CD4-positive, CD25-positive, alpha-beta regulatory T cell (primary cell): ENCODE measurements at regions not wholly inside any gene's neighbourhood (a gene's known extent, or its start where the extent isn't known, plus 50 kb on each side); places are given as distances from the start of the nearest gene placed in this dataset.
A peak's percentile ranks its signal among the peaks of the same experiment; 100 is the strongest.
"Not testable (repeated sequence)": the region's sequence is repeated elsewhere in the genome, so short reads cannot be mapped to it uniquely, and the experiment has no call there.

Experiments
- ATAC-seq, 2 donors: fragments of 150-1000 bp; cut with Tn5 transposase; one replicate each; pipeline ENCODE4 v1.10.0; 2021; ENCODE audit warnings: low read depth in 2 of 2, moderate number of reproducible peaks in 2 of 2, moderate library complexity in 1 of 2
- DNase-seq, 3 donors: peaks; one replicate each; pipeline versions ENCODE4 v3.0.0 to v3.0.0-alpha.2; 2012 to 2022; ENCODE audit warnings: mixed read lengths in 1 of 3
- H3K27ac ChIP-seq: one replicate; pipeline ENCODE4 v1.7.0; 2013; ENCODE audit warnings: mild to moderate bottlenecking, low read length; ENCODE audit not compliant: insufficient read depth, poor library complexity, severe bottlenecking
- H3K27me3 ChIP-seq: one replicate; pipeline ENCODE4 v1.7.0; 2013; ENCODE audit warnings: low read length; ENCODE audit not compliant: control insufficient read depth, insufficient read depth
- H3K36me3 ChIP-seq: one replicate; pipeline ENCODE4 v1.7.0; 2013; ENCODE audit warnings: mild to moderate bottlenecking, low read length, moderate library complexity; ENCODE audit not compliant: control insufficient read depth, insufficient read depth
- H3K4me1 ChIP-seq: 2 replicates; pipeline ENCODE4 v1.7.0; 2013; ENCODE audit warnings: mild to moderate bottlenecking, low read length; ENCODE audit not compliant: insufficient read depth, control insufficient read depth, poor library complexity, severe bottlenecking
- H3K4me3 ChIP-seq: one replicate; pipeline ENCODE4 v1.7.0; 2013; ENCODE audit warnings: low read depth, mild to moderate bottlenecking, low read length, moderate library complexity
- H3K9me3 ChIP-seq, 2 experiments: 1 replicate in 1 of 2; 2 replicates in 1 of 2; pipeline ENCODE4 v1.7.0; 2013; ENCODE audit warnings: low read length in 2 of 2, mild to moderate bottlenecking in 1 of 2, moderate library complexity in 1 of 2; ENCODE audit not compliant: control insufficient read depth in 2 of 2
- H3K27ac Mint-ChIP-seq, 3 donors: one replicate each; pipeline ENCODE4 v1.8.0; 2020 to 2022; ENCODE audit warnings: mild to moderate bottlenecking in 3 of 3, mixed read lengths in 3 of 3, moderate library complexity in 2 of 3
- H3K27me3 Mint-ChIP-seq: one replicate; pipeline ENCODE4 v1.8.0; 2022; ENCODE audit warnings: mild to moderate bottlenecking, mixed read lengths
- H3K36me3 Mint-ChIP-seq: one replicate; pipeline ENCODE4 v1.8.0; 2020; ENCODE audit warnings: mixed read lengths
- H3K4me1 Mint-ChIP-seq, 4 donors: one replicate each; pipeline ENCODE4 v1.8.0; 2020 to 2022; ENCODE audit warnings: mixed read lengths in 4 of 4, mild to moderate bottlenecking in 1 of 4
- H3K4me3 Mint-ChIP-seq, 4 donors: one replicate each; pipeline ENCODE4 v1.8.0; 2020 to 2022; ENCODE audit warnings: mild to moderate bottlenecking in 4 of 4, mixed read lengths in 4 of 4, moderate library complexity in 3 of 4
- H3K9me3 Mint-ChIP-seq, 7 donors: one replicate each; pipeline ENCODE4 v1.8.0; 2020 to 2022; ENCODE audit warnings: mixed read lengths in 7 of 7, mild to moderate bottlenecking in 3 of 7, moderate library complexity in 2 of 7

DNA sequence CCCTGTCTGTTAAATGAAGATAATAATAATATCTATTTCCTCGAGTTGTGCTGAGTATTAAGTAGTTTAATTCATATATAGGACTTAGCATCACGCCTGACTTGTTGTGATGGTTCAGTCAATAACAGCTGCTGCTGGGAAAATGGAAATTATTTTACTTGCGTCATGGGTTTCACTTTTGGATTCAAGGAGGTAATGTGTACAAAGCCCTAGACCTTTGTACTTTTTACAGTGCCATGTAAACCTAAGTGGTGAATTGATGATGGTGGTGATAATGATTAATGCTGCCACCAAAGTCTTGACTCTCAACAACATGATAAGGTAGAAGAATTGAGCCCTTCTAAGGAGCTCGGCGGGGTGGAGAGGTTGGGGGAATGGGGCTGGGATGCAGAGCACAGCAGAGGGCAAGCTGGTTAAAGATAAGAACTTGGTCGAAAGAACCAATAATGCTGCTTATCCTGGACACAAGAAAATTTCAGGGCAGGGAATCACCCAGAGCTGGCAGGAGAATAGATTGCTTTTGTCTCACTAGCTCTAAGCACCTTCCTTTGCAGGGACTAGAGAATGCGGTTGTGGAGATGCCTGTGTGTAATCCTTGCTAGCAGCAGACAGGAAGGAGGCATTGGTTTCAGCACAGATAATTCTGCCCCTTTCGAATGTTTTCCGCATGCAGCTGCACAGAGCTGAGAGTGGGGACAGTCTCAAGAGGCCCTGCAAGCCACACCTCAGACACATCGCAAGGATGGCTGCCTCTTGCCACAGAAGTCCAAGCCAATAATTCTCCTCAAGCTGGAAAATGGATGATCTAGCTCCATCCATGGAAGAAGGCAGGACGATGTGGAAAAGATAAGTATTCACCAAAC, 187.1 kb downstream of the TMEM114 start:
- Histone ChIP-seq H3K4me3 (no peak overlapping the region), H3K27ac (no peak overlapping the region), H3K36me3 (no peaks in the 10 kb centered on the region), H3K27me3 (no peaks in the 10 kb centered on the region), H3K9me3 (no peaks in the 10 kb centered on the region), H3K4me1 (no peaks in the 10 kb centered on the region)
- Mint-ChIP-seq H3K4me3 (no peak overlapping the region), H3K36me3 (no peaks in the 10 kb centered on the region), H3K9me3 (peaks cover 0 to 11% (median 4%) of the 10 kb centered on the region in 7 donors), H3K4me1 (no peaks in the 10 kb centered on the region), H3K27ac (no peak overlapping the region), H3K27me3 (no peaks in the 10 kb centered on the region)
- DNase-seq: no peak
- ATAC-seq: no peak

DNA sequence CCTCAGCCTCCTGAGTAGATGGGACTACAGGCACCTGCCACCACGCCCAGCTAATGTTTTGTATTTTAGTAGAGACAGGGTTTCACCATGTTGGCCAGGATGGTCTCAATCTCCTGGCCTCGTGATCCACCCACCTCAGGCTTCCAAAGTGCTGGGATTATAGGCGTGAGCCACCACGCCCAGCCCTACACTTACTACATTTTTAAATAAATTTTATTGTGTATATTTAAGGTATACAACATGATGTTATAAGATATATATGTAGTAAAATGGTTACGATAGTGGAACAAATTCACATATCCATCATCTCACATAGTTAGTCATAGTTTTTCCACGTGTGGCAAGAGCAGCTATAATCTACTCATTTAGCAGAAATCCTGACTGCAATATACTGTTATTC, 189.6 kb downstream of the TMEM114 start:
- H3K4me3 Mint-ChIP-seq, H3K36me3 ChIP-seq, H3K27ac ChIP-seq, ATAC-seq, H3K4me1 Mint-ChIP-seq, H3K27me3 Mint-ChIP-seq, H3K27me3 ChIP-seq, H3K9me3 ChIP-seq, DNase-seq, H3K4me3 ChIP-seq, H3K4me1 ChIP-seq, H3K36me3 Mint-ChIP-seq: not testable (repeated sequence)
- Mint-ChIP-seq H3K9me3 (peaks cover 0 to 15% (median 2%) of the 10 kb centered on the region in 7 donors), H3K27ac (peak overlapping the region in 1 of 3 donors; percentile 76)

DNA sequence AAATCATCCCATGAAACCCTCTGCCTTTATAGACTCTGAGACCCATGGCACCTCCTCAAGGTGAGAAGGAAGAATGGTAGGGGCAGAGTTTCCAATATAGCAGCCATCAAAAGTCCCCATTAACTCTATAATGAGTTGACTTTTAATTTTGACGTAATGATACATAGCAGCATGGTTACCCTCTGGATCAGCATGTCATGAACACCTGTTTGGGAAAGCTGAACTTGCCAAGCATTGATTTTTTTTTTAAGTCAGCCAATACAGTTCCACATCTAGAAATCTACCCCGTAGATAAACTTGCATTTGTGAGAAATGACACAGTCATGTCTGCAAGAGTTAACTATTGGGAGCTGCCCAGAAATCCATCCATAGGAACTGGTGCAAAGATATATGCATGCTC, 191.8 kb downstream of the TMEM114 start:
- no peaks in the 10 kb centered on the region for H3K27me3 Mint-ChIP-seq
- H3K27ac Mint-ChIP-seq: no peak overlapping the region
- DNase-seq (no peak), ATAC-seq (no peak)
- H3K4me3 Mint-ChIP-seq: no peak overlapping the region
- H3K36me3 ChIP-seq: no peaks in the 10 kb centered on the region
- H3K4me1 ChIP-seq: no peaks in the 10 kb centered on the region
- H3K36me3 Mint-ChIP-seq: no peaks in the 10 kb centered on the region
- H3K27me3 ChIP-seq: no peaks in the 10 kb centered on the region
- H3K27ac ChIP-seq: no peak overlapping the region
- no peaks in the 10 kb centered on the region for H3K9me3 ChIP-seq
- H3K4me3 ChIP-seq: no peak overlapping the region
- H3K4me1 Mint-ChIP-seq: no peaks in the 10 kb centered on the region
- H3K9me3 Mint-ChIP-seq: peaks cover 0 to 12% (median 0%) of the 10 kb centered on the region in 7 donors

DNA sequence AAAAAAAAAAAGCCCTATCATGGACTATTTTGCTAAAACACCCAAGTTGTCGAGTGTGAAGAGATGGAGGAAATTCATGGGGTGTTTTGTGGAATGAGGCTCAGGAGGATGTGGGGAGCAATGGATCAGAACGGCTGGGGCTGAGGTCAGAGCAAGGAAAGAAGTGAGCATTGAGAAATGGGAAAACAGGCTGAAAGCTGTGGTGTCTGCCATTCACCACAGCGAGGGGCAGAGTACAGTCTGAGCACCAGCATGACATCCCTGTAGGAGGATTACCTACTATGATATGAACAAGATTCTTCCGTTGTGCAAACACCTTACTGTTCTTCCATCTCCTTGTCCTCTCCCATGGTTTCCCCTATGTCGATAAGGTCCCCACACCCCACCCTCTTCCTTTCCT, 193.1 kb downstream of the TMEM114 start:
- Mint-ChIP-seq H3K27ac (no peak overlapping the region), H3K9me3 (peaks cover 0 to 10% (median 1%) of the 10 kb centered on the region in 7 donors), H3K27me3 (no peaks in the 10 kb centered on the region), H3K4me1 (no peaks in the 10 kb centered on the region), H3K4me3 (no peak overlapping the region), H3K36me3 (no peaks in the 10 kb centered on the region)
- DNase-seq: no peak
- Histone ChIP-seq H3K27me3 (no peaks in the 10 kb centered on the region), H3K27ac (no peak overlapping the region), H3K4me1 (no peaks in the 10 kb centered on the region), H3K36me3 (no peaks in the 10 kb centered on the region), H3K4me3 (no peak overlapping the region), H3K9me3 (no peaks in the 10 kb centered on the region)
- ATAC-seq: no peak

DNA sequence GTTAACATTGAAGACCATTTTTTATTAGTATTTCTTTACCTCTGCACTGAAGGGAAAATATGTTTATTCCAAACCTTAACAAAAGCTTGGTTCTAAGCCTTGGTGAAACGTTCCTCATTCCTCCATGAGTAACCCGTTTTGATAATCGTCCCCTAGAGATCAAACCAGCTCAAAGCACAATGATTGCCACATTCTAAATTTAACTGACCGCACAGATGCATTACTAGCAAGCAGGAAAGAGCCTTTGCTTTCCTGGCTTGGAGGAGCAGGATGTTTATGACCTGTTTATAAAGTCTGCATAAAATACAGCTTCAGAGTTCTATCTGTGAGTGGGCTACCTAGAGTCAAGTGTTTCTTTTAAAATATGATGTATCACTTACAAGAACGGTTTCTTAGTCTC, 193.8 kb downstream of the TMEM114 start:
- Histone ChIP-seq H3K36me3 (no peaks in the 10 kb centered on the region), H3K9me3 (no peaks in the 10 kb centered on the region), H3K4me1 (no peaks in the 10 kb centered on the region), H3K4me3 (no peak overlapping the region), H3K27ac (no peak overlapping the region), H3K27me3 (no peaks in the 10 kb centered on the region)
- Mint-ChIP-seq H3K4me3 (no peak overlapping the region), H3K27me3 (no peaks in the 10 kb centered on the region), H3K27ac (no peak overlapping the region), H3K4me1 (no peaks in the 10 kb centered on the region), H3K9me3 (peaks cover 0 to 12% (median 1%) of the 10 kb centered on the region in 7 donors), H3K36me3 (no peaks in the 10 kb centered on the region)
- ATAC-seq (no peak), DNase-seq (no peak)

DNA sequence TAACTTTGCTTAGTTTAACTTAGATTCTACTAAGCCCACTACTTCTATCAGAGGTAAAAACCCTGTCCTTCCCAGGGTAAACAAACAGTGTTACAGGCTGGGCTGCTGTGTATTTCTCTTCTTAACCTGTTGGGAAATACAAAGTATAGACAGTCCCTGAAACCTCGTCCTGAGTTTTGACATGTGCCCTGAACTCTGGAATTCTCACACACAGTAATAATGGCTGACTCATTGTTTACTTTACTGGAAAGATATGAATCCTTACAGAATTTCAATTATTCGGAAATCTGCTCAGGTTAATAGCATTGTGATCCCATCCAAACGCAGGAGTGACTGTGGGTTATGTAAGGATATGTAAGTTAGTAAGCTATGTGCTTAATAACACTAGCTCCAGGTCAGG, 199.1 kb downstream of the TMEM114 start:
- Mint-ChIP-seq H3K27ac (no peak overlapping the region), H3K27me3 (no peaks in the 10 kb centered on the region), H3K9me3 (peaks cover 0 to 7% (median 3%) of the 10 kb centered on the region in 7 donors), H3K36me3 (no peaks in the 10 kb centered on the region), H3K4me3 (no peak overlapping the region), H3K4me1 (no peaks in the 10 kb centered on the region)
- DNase-seq (no peak), ATAC-seq (no peak)
- no peak overlapping the region for H3K27ac ChIP-seq
- H3K36me3 ChIP-seq: no peaks in the 10 kb centered on the region
- H3K9me3 ChIP-seq: no peaks in the 10 kb centered on the region
- H3K4me3 ChIP-seq: no peak overlapping the region
- H3K4me1 ChIP-seq: no peaks in the 10 kb centered on the region
- H3K27me3 ChIP-seq: no peaks in the 10 kb centered on the region

DNA sequence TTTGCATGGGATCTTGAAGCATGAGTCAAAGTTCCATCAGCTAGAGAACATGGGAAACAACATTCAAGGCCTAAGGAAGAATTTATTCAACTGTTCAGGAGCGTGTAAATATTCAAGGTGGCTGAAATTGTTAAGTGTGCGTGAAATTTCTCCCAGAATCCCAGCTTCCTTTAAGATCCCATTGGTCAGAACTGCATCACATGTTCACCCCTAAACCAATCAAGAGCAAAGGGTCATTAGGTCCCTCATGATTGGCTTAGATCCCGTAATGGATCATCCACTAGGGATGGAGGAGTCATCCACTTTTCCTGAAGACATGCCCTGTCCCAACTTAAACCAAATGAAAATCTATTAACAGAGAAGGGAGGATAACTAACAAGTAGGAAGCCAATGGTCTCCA, 201.6 kb downstream of the TMEM114 start:
- H3K27me3 ChIP-seq: no peaks in the 10 kb centered on the region
- Mint-ChIP-seq H3K9me3 (peaks cover 0 to 7% (median 3%) of the 10 kb centered on the region in 7 donors), H3K27ac (no peak overlapping the region), H3K36me3 (no peaks in the 10 kb centered on the region), H3K27me3 (no peaks in the 10 kb centered on the region), H3K4me3 (no peak overlapping the region), H3K4me1 (no peaks in the 10 kb centered on the region)
- ATAC-seq (no peak), DNase-seq (no peak)
- H3K27ac ChIP-seq: no peak overlapping the region
- H3K4me1 ChIP-seq: no peaks in the 10 kb centered on the region
- no peaks in the 10 kb centered on the region for H3K9me3 ChIP-seq
- H3K36me3 ChIP-seq: no peaks in the 10 kb centered on the region
- H3K4me3 ChIP-seq: no peak overlapping the region

DNA sequence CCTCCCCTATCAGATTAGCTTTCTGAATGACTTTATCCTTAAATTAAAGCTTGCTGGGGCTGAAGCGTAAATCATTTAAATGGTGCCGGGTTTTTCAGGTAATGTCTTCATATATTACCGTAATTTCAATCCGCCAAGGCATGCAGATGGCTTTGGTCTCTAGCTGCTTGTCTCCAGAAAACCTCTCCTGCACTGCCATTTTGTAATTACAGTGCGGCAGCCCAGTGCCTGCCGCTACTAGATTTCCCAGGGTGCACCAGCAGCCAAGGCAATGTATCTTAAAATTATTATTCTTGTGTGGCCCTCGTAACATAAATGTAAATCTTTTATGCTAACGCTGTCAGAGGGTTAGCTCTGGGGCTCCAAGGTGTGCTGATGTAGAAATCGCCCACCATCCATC, 208.5 kb downstream of the TMEM114 start:
- no peak overlapping the region for H3K4me3 Mint-ChIP-seq

More for the DNA sequence above, 208.5 kb downstream of the TMEM114 start:
- DNase-seq (no peak), ATAC-seq (no peak)
- H3K27me3 Mint-ChIP-seq: no peaks in the 10 kb centered on the region
- Histone ChIP-seq H3K9me3 (no peaks in the 10 kb centered on the region), H3K4me1 (no peaks in the 10 kb centered on the region), H3K27ac (no peak overlapping the region), H3K27me3 (no peaks in the 10 kb centered on the region), H3K4me3 (no peak overlapping the region), H3K36me3 (no peaks in the 10 kb centered on the region)
- no peaks in the 10 kb centered on the region for H3K4me1 Mint-ChIP-seq
- no peaks in the 10 kb centered on the region for H3K36me3 Mint-ChIP-seq
- H3K27ac Mint-ChIP-seq: no peak overlapping the region
- peaks cover 0 to 9% (median 2%) of the 10 kb centered on the region in 7 donors for H3K9me3 Mint-ChIP-seq
